PC-9 (cell line): ENCODE measurements at regions not wholly inside any gene's neighbourhood (a gene's known extent, or its start where the extent isn't known, plus 50 kb on each side); places are given as distances from the start of the nearest gene placed in this dataset.

ENCODE experiments used
- BruUV-seq: library from RNA; stranded (reverse); fragments of 400-500 nt; replicated peaks from 2 replicates; lab custom pipeline; 2021; lab: Mats Ljungman, UMichigan
- CTCF ChIA-PET: fragments of 300-600 bp; sonication (Branson Sonifier 250); formaldehyde crosslinking; loops from one replicate; lab custom pipeline; 2022; ENCODE audit warnings: antibody characterized with exemption; lab: Charles Lee
- POLR2A ChIA-PET: fragments of 300-600 bp; sonication (Branson Sonifier 250); formaldehyde crosslinking; loops from one replicate; lab custom pipeline; 2022; ENCODE audit warnings: antibody characterized with exemption; ENCODE audit not compliant: unreplicated experiment; lab: Charles Lee
- DNase-seq, 2 experiments: peaks; one replicate each; pipeline versions ENCODE4 v3.0.0 to v3.0.0-alpha.2; 2015 to 2022; ENCODE audit warnings: mixed read lengths in 1 of 2
- H2AFZ ChIP-seq: fragments of 200-600 bp; sonication (generic); 2 replicates; pipeline ENCODE4 v1.8.1; 2017; ENCODE audit warnings: antibody characterized with exemption
- H3F3A ChIP-seq: fragments of 200-600 bp; sonication (generic); 2 replicates; pipeline ENCODE4 v1.8.1; 2017; ENCODE audit warnings: antibody characterized with exemption, mild to moderate bottlenecking, low read depth; ENCODE audit not compliant: insufficient read depth
- H3K27ac ChIP-seq: fragments of 200-600 bp; sonication (generic); 2 replicates; pipeline ENCODE4 v1.6.1; 2016; ENCODE audit warnings: mixed run types
- H3K27me3 ChIP-seq: fragments of 200-600 bp; sonication (generic); 2 replicates; pipeline ENCODE4 v1.6.1; 2016; ENCODE audit warnings: low read depth, mixed run types; ENCODE audit not compliant: insufficient read depth
- H3K36me3 ChIP-seq: fragments of 200-600 bp; sonication (generic); 2 replicates; pipeline ENCODE4 v1.6.1; 2016; ENCODE audit warnings: low read depth, mixed run types
- H3K4me1 ChIP-seq: fragments of 200-600 bp; sonication (generic); replicated peaks from 2 replicates; pipeline ENCODE4 v1.6.1; 2016; ENCODE audit warnings: mixed run types; ENCODE audit not compliant: insufficient read depth
- H3K4me2 ChIP-seq: fragments of 200-600 bp; sonication (generic); 2 replicates; pipeline ENCODE4 v1.6.1; 2017; ENCODE audit warnings: mixed run types
- H3K4me3 ChIP-seq: fragments of 200-600 bp; sonication (generic); 2 replicates; pipeline ENCODE4 v1.6.1; 2016; ENCODE audit warnings: mixed run types
- H3K79me2 ChIP-seq: fragments of 200-600 bp; sonication (generic); 2 replicates; pipeline ENCODE4 v1.6.1; 2017; ENCODE audit warnings: low read depth, mixed run types
- H3K9me2 ChIP-seq: fragments of 200-600 bp; sonication (generic); 2 replicates; pipeline ENCODE4 v1.8.1; 2017; ENCODE audit warnings: mild to moderate bottlenecking; ENCODE audit not compliant: insufficient read depth
- H3K9me3 ChIP-seq: fragments of 200-600 bp; sonication (generic); 2 replicates; pipeline ENCODE4 v1.8.1; 2016; ENCODE audit warnings: low read depth; ENCODE audit not compliant: insufficient read depth
- H4K20me1 ChIP-seq: fragments of 200-600 bp; sonication (generic); 2 replicates; pipeline ENCODE4 v1.8.1; 2017; ENCODE audit not compliant: insufficient read depth
- EZH2 ChIP-seq: fragments of 200-600 bp; sonication (generic); IDR thresholded peaks from 2 replicates; pipeline ENCODE4 v1.8.0; 2017; ENCODE audit warnings: antibody characterized with exemption, low read depth
- intact Hi-C: fragments of 100-400 bp; cut with micrococcal nuclease; formaldehyde crosslinking; loops from one replicate; pipeline ENCODE4 v1.10.0; 2022; ENCODE audit not compliant: unreplicated experiment
- TF ChIP-seq, protein P1 (sequence below): fragments of 200-600 bp; sonication (generic); conservative IDR thresholded peaks from 2 replicates; pipeline ENCODE4 v1.6.1; 2017; ENCODE audit warnings: mixed run types, antibody characterized with exemption, mild to moderate bottlenecking, moderate library complexity

- no TSS peak for BruUV-seq
- no peaks in the 10 kb centered on the region for H3K9me2 ChIP-seq
- no peak for DNase-seq
- ChIA-PET POLR2A (no interaction called here), CTCF (no interaction called here)
- no peak overlapping the region for H3K4me2 ChIP-seq
- H3K79me2 ChIP-seq: no peaks in the 10 kb centered on the region
- H3K4me1 ChIP-seq: no peaks in the 10 kb centered on the region
- H3F3A ChIP-seq: no peaks in the 10 kb centered on the region
- no peak overlapping the region for H2AFZ ChIP-seq
- no peak overlapping the region for H3K4me3 ChIP-seq
- H3K27ac ChIP-seq: no peak overlapping the region
- no peaks in the 10 kb centered on the region for H3K36me3 ChIP-seq
- intact Hi-C loops: no loop called here
- no peaks in the 10 kb centered on the region for H4K20me1 ChIP-seq
- no peaks in the 10 kb centered on the region for H3K9me3 ChIP-seq
- TF ChIP-seq EZH2: no peak
- TF ChIP-seq, protein P1, sequence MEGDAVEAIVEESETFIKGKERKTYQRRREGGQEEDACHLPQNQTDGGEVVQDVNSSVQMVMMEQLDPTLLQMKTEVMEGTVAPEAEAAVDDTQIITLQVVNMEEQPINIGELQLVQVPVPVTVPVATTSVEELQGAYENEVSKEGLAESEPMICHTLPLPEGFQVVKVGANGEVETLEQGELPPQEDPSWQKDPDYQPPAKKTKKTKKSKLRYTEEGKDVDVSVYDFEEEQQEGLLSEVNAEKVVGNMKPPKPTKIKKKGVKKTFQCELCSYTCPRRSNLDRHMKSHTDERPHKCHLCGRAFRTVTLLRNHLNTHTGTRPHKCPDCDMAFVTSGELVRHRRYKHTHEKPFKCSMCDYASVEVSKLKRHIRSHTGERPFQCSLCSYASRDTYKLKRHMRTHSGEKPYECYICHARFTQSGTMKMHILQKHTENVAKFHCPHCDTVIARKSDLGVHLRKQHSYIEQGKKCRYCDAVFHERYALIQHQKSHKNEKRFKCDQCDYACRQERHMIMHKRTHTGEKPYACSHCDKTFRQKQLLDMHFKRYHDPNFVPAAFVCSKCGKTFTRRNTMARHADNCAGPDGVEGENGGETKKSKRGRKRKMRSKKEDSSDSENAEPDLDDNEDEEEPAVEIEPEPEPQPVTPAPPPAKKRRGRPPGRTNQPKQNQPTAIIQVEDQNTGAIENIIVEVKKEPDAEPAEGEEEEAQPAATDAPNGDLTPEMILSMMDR: no peak
- peaks cover 98% of the 10 kb centered on the region for H3K27me3 ChIP-seq
Observed at GRCh38 chr5:2517451-2517850, 234.0 kb downstream of the IRX2 start.

DNA sequence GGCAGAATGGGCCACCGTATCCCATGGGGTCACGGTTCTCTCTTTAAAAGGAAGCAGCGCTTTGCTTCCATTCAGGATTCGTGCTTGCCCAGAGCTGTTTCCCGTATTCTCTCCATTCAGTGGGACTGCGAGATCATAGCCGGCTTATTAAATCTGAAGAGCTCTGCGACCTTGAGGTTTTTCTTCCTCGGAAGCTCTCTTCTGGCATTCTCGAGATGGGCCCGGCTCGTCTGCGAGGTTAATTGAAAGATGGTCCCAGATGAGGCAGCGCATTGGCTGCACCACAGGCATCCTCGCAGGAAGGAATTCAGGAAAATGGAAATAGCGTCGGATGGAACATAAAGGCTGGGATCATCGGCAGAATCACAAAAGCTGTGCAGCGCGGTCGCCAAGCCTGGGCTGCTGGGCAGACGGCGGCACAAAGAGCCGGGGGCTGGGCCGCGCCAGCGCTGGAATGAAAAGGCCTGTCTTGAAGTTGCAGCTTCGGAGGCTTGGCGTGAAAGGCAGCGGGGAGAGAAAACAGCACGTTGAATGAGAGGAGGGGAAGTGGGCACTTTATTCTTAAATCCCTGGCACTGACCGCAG is 236.2 kb downstream of the IRX2 start:
- no peaks in the 10 kb centered on the region for H3K9me3 ChIP-seq
- intact Hi-C loops: no loop called here
- no peak overlapping the region for H3K4me2 ChIP-seq
- no peaks in the 10 kb centered on the region for H3K4me1 ChIP-seq
- DNase-seq: no peak
- TF ChIP-seq, protein P1: no peak
- TF ChIP-seq EZH2: peak; percentile 82
- H3K36me3 ChIP-seq: no peaks in the 10 kb centered on the region
- no peaks in the 10 kb centered on the region for H3K79me2 ChIP-seq
- no peak overlapping the region for H2AFZ ChIP-seq
- H3K4me3 ChIP-seq: no peak overlapping the region
- ChIA-PET CTCF (no interaction called here), POLR2A (no interaction called here)
- H3F3A ChIP-seq: no peaks in the 10 kb centered on the region
- H3K27me3 ChIP-seq: peaks cover 98% of the 10 kb centered on the region
- H3K9me2 ChIP-seq: no peaks in the 10 kb centered on the region
- no peaks in the 10 kb centered on the region for H4K20me1 ChIP-seq
- no peak overlapping the region for H3K27ac ChIP-seq
- BruUV-seq: no TSS peak

DNA sequence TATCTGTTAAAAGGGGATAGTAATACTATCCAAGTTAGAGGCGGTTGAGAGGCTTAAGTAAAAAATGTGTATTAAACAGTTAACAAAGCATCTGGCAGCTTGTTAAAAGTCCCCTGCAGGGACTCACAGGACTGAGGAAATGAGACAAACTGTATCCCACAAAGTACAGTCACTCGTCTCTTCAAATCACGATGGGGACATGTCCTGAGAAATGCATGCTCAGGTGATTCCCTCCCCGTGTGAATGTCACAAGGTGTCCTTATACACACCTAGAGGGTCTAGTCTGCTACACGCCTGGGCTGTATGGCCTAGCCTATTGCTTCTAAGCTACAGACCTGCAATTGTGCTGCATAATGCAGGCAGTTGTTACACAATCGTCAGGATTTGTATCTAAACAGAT is 237.0 kb downstream of the IRX2 start:
- H3K27ac ChIP-seq: no peak overlapping the region

More for the DNA sequence above, 237.0 kb downstream of the IRX2 start:
- Histone ChIP-seq H3K9me2 (no peaks in the 10 kb centered on the region), H2AFZ (no peak overlapping the region), H3F3A (no peaks in the 10 kb centered on the region), H3K36me3 (no peaks in the 10 kb centered on the region), H3K9me3 (no peaks in the 10 kb centered on the region), H3K79me2 (no peaks in the 10 kb centered on the region), H3K4me1 (no peaks in the 10 kb centered on the region), H4K20me1 (no peaks in the 10 kb centered on the region), H3K4me3 (no peak overlapping the region), H3K4me2 (no peak overlapping the region), H3K27me3 (peaks cover 98% of the 10 kb centered on the region)
- intact Hi-C loops: no loop called here
- no peak for DNase-seq
- no TSS peak for BruUV-seq
- ChIA-PET CTCF (no interaction called here), POLR2A (no interaction called here)
- TF ChIP-seq, protein P1: no peak
- TF ChIP-seq EZH2: 0 out of 2 replicates have a peak, but pooled peaks have one; percentile 50
